Common myeloid progenitor, CD34-positive (primary cell): ENCODE measurements at regions not wholly inside any gene's neighbourhood (a gene's known extent, or its start where the extent isn't known, plus 50 kb on each side); places are given as distances from the start of the nearest gene placed in this dataset.

Experiments used
- CTCF ChIA-PET: fragments of 350-600 bp; sonication (Branson Sonifier 250); formaldehyde crosslinking; loops from one replicate; lab custom pipeline; 2021; ENCODE audit warnings: antibody characterized with exemption; lab: Charles Lee
- POLR2A ChIA-PET: fragments of 350-600 bp; sonication (Branson Sonifier 250); formaldehyde crosslinking; loops from one replicate; lab custom pipeline; 2021; ENCODE audit warnings: antibody characterized with exemption; lab: Charles Lee
- DNase-seq, 3 donors: peaks; one replicate each; pipeline versions ENCODE4 v3.0.0 to v3.0.0-alpha.2; 2013
- H3K27ac ChIP-seq, 2 experiments: 1 replicate in 1 of 2; 2 replicates in 1 of 2; pipeline ENCODE4 v1.7.0; 2013; ENCODE audit warnings: inconsistent platforms in 2 of 2, low read length in 2 of 2, mild to moderate bottlenecking in 2 of 2, low read depth in 1 of 2, moderate library complexity in 1 of 2; ENCODE audit not compliant: severe bottlenecking in 2 of 2, insufficient read depth in 1 of 2, poor library complexity in 1 of 2
- H3K27me3 ChIP-seq, 5 experiments: replicated peaks in 2 of 5; 1 replicate in 3 of 5; 2 replicates in 2 of 5; pipeline versions ENCODE4 v1.6.1 to v1.7.0; 2013; ENCODE audit warnings: low read length in 4 of 5, mild to moderate bottlenecking in 2 of 5, moderate library complexity in 2 of 5, inconsistent platforms in 1 of 5; ENCODE audit not compliant: insufficient read depth in 5 of 5, control insufficient read depth in 4 of 5
- H3K36me3 ChIP-seq, 4 experiments: 1 replicate in 2 of 4; 2 replicates in 2 of 4; pipeline versions ENCODE4 v1.6.1 to v1.7.0; 2013; ENCODE audit warnings: low read length in 3 of 4, control low read depth in 1 of 4, mild to moderate bottlenecking in 1 of 4; ENCODE audit not compliant: control insufficient read depth in 4 of 4, insufficient read depth in 4 of 4
- H3K4me1 ChIP-seq, 4 experiments: 1 replicate in 3 of 4; 2 replicates in 1 of 4; pipeline versions ENCODE4 v1.6.1 to v1.7.1; 2013; ENCODE audit warnings: low read length in 3 of 4, mild to moderate bottlenecking in 3 of 4, control low read depth in 1 of 4, inconsistent platforms in 1 of 4, moderate library complexity in 1 of 4; ENCODE audit not compliant: control insufficient read depth in 4 of 4, insufficient read depth in 4 of 4; ENCODE audit errors: control extremely low read depth in 1 of 4
- H3K4me3 ChIP-seq, 7 experiments: 1 replicate in 4 of 7; 2 replicates in 3 of 7; pipeline versions ENCODE4 v1.5.1 to v1.7.0; 2013; ENCODE audit warnings: mild to moderate bottlenecking in 7 of 7, low read length in 6 of 7, moderate library complexity in 6 of 7, inconsistent platforms in 2 of 7, low read depth in 2 of 7, control low read depth in 1 of 7; ENCODE audit not compliant: insufficient read depth in 4 of 7, control insufficient read depth in 1 of 7; ENCODE audit errors: extremely low read depth in 1 of 7
- H3K9me3 ChIP-seq, 5 experiments: 1 replicate in 4 of 5; 2 replicates in 1 of 5; pipeline versions ENCODE4 v1.6.1 to v1.7.1; 2013; ENCODE audit warnings: low read length in 4 of 5, mild to moderate bottlenecking in 2 of 5, inconsistent platforms in 1 of 5, low read depth in 1 of 5, moderate library complexity in 1 of 5; ENCODE audit not compliant: control insufficient read depth in 4 of 5, insufficient read depth in 2 of 5; ENCODE audit errors: control extremely low read depth in 1 of 5
- WGBS: methylation state at CpG from one replicate; pipeline ENCODE4 v1.1.5; 2013; ENCODE audit not compliant: insufficient coverage; 5-methylcytosine and 5-hydroxymethylcytosine counted together

DNA sequence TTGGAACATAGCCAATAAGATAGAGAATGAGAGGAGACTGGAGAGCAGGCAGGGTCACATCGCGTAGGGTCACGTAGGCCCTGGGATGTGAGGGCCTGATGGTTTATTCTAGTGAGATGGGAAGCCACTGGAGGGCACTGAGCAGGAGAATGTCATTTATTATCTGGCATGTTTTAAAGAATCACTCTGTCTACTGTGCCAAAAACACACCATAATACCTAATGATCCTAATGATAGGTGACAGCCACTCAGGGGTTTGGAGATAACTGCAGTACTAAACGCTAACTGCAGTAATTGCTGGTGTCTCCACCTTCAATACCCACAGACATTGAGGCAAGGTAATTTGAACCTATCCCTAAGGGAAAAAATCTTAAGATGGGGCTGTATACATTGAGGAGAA is 185.4 kb downstream of the TTLL7 start:
- 100% methylated on average over 3 of the region's 4 CpGs for WGBS
- H3K36me3 ChIP-seq = no peaks in the 10 kb centered on the region
- POLR2A ChIA-PET = no interaction called here
- H3K27ac ChIP-seq = no peak overlapping the region
- no peak overlapping the region for H3K4me3 ChIP-seq
- CTCF ChIA-PET = no interaction called here
- no peaks in the 10 kb centered on the region for H3K9me3 ChIP-seq
- DNase-seq = no peak
- peaks cover 0 to 2% (median 0%) of the 10 kb centered on the region in 4 experiments for H3K4me1 ChIP-seq
- H3K27me3 ChIP-seq = no peaks in the 10 kb centered on the region

GRCh38 chr1:83810144-83810543 is 188.8 kb downstream of the TTLL7 start:
- DNase-seq = no peak
- H3K36me3 ChIP-seq = no peaks in the 10 kb centered on the region
- no peaks in the 10 kb centered on the region for H3K27me3 ChIP-seq
- H3K4me3 ChIP-seq = no peak overlapping the region
- no peaks in the 10 kb centered on the region for H3K4me1 ChIP-seq
- ChIA-PET POLR2A (interaction anchor here (0.7 kb wide), 1 partner anchor 953 kb away, joined by 4 read pairs; no protein-coding TSS in a partner anchor), CTCF (interaction anchor here (0.7 kb wide), 1 partner anchor 11 kb away, joined by 3 read pairs; no protein-coding TSS in a partner anchor)
- 93% methylated on average over 3 of the region's 4 CpGs for WGBS
- no peak overlapping the region for H3K27ac ChIP-seq
- no peaks in the 10 kb centered on the region for H3K9me3 ChIP-seq

GRCh38 chr1:83808536-83808935 is 190.4 kb downstream of the TTLL7 start:
- CTCF ChIA-PET = no interaction called here
- POLR2A ChIA-PET = no interaction called here

DNA sequence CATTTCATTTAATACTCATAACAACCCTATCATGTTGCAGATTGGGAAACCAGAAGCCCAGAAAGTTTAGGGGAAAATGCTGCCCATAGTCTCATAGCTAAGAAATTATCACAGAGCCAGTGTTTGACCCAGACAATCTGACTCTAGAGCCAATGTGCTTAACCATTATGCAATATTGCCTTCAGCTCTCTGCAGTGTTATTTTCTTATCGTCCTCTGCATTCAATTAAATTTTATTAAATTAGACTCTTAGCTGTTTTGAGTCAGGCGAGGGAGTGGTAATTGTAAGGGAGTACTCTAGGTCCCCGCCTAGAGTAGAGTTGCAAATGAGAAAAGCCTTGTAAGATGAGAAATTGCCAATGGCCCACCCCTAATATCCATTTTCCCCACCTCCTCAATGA is 191.1 kb downstream of the TTLL7 start:
- Histone ChIP-seq H3K36me3 (no peaks in the 10 kb centered on the region), H3K9me3 (no peaks in the 10 kb centered on the region), H3K27ac (no peak overlapping the region), H3K4me3 (no peak overlapping the region), H3K27me3 (no peaks in the 10 kb centered on the region), H3K4me1 (no peaks in the 10 kb centered on the region)
- ChIA-PET CTCF (no interaction called here), POLR2A (no interaction called here)
- no peak for DNase-seq
- WGBS = no CpG with 5 or more reads among the region's 3 CpGs

More at GRCh38 chr1:83808536-83808935, 190.4 kb downstream of the TTLL7 start:
- Histone ChIP-seq H3K27me3 (no peaks in the 10 kb centered on the region), H3K4me3 (no peak overlapping the region), H3K36me3 (no peaks in the 10 kb centered on the region), H3K4me1 (no peaks in the 10 kb centered on the region), H3K27ac (no peak overlapping the region), H3K9me3 (no peaks in the 10 kb centered on the region)
- DNase-seq = no peak

DNA sequence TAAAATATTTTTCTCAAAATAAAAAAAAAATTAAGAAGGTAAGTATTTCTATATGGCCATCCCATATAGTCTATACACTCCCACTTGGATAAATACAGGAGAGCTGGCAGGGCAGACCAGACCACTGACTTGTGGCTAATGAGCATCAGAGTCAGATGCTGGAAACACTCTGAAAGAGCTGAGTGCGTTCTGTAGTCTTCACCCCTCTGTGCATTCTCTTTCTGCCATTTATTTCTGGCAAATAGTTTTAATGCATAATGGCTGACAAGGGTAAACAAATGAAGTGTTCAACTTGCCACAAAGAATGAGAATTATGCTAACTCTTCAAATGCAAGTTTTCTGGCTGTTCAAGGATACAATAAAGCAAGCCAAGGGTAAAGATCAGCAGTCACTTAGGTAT is 191.7 kb downstream of the TTLL7 start:
- H3K27ac ChIP-seq = no peak overlapping the region
- H3K4me3 ChIP-seq = no peak overlapping the region
- H3K36me3 ChIP-seq = no peaks in the 10 kb centered on the region
- no peaks in the 10 kb centered on the region for H3K9me3 ChIP-seq
- 100% methylated on average over 1 of the region's 1 CpG for WGBS
- ChIA-PET CTCF (no interaction called here), POLR2A (no interaction called here)
- H3K27me3 ChIP-seq = no peaks in the 10 kb centered on the region
- DNase-seq = no peak
- H3K4me1 ChIP-seq = no peaks in the 10 kb centered on the region

DNA sequence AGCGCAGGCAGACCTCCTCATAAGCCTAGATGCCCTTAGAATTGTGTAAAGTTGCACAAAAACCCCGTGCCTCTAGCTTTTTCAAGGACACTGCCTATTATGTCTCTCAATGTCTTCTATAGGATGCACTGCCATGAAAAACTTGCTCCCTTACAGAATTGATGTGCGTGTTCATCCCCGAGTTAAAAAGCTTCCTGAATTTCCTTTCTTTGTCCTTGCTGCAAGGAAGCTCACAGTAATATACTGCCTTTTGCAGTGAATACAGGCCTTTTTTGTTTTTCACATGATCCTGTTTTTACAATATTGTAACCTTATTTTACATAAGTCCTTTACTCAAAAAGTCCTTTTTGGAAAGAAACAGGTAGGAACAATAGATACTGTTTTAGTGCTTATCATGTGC is 193.0 kb downstream of the TTLL7 start:
- no peak overlapping the region for H3K4me3 ChIP-seq
- H3K4me1 ChIP-seq = no peaks in the 10 kb centered on the region
- ChIA-PET CTCF (interaction anchor here (1.3 kb wide), 1 partner anchor 9 kb away, joined by 3 read pairs; no protein-coding TSS in a partner anchor), POLR2A (no interaction called here)
- H3K9me3 ChIP-seq = no peaks in the 10 kb centered on the region
- no peak overlapping the region for H3K27ac ChIP-seq
- no peaks in the 10 kb centered on the region for H3K27me3 ChIP-seq
- no peaks in the 10 kb centered on the region for H3K36me3 ChIP-seq
- WGBS = 88% methylated on average over 2 of the region's 4 CpGs
- no peak for DNase-seq

DNA sequence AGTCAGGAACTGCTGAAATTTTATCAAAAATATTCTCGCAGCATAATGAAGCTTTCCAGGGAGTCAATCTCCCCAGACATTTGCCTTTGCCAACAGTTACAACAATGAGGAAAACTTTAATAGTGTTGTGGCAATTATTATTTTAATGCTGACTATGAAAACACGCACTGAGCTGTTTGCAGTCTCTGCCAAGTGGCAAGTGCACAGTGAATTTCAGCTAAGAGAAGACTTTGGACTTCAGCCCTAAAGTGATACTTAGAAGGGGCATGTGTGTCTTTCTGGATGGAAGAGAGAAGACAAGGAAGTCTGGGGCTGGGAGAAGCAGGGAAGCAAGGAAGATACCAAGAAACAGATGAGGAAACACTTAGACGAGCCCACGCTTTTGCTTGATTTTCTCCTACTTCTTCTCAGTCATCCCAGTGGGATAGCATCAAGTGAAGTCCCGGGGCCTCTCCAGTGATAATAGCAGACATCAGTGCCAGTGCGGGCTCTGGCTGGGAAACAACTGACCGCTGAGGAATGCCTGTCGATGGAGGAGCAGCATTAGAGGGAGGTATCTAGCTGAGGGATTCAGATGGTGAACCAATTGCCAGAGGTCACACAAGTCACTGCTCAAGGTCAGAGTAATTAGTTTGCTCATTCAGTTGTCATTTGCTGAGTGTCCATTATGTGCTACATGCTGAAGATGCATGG is 196.3 kb downstream of the TTLL7 start:
- DNase-seq = no peak
- POLR2A ChIA-PET = no interaction called here
- WGBS = 89% methylated on average over 8 of the region's 8 CpGs
- no peak overlapping the region for H3K4me3 ChIP-seq
- no peaks in the 10 kb centered on the region for H3K27me3 ChIP-seq
- peaks cover 0 to 6% (median 0%) of the 10 kb centered on the region in 4 experiments for H3K4me1 ChIP-seq
- no peaks in the 10 kb centered on the region for H3K9me3 ChIP-seq
- no peak overlapping the region for H3K27ac ChIP-seq
- no peaks in the 10 kb centered on the region for H3K36me3 ChIP-seq
- CTCF ChIA-PET = no interaction called here
